SK-N-SH (cell line): ENCODE measurements at regions not wholly inside any gene's neighbourhood (a gene's known extent, or its start where the extent isn't known, plus 50 kb on each side); places are given as distances from the start of the nearest gene placed in this dataset.

Source experiments
- CTCF ChIA-PET: fragments of 300-600, 350-600 bp; formaldehyde crosslinking; extraction: SDS; loops from one replicate; lab custom pipeline; 2021; lab: Yijun Ruan, JAX
- POLR2A ChIA-PET: fragments of 350-600 bp; sonication (Branson Sonifier 250); formaldehyde crosslinking; extraction: SDS; loops from one replicate; lab custom pipeline; 2020; ENCODE audit warnings: antibody characterized with exemption, inconsistent platforms; lab: Yijun Ruan, JAX
- DNase-seq: peaks from one replicate; pipeline ENCODE4 v3.0.0; 2012
- H2AFZ ChIP-seq: fragments of 200-600 bp; sonication (generic); 2 replicates; pipeline ENCODE4 v1.8.1; 2016; ENCODE audit warnings: antibody characterized with exemption, mild to moderate bottlenecking, low read depth
- H3F3A ChIP-seq: fragments of 200-600 bp; sonication (generic); replicated peaks from 2 replicates; pipeline ENCODE3; 2016; ENCODE audit warnings: antibody characterized with exemption, mild to moderate bottlenecking; ENCODE audit not compliant: insufficient read depth
- H3K27ac ChIP-seq, 2 experiments: fragments of 200-500 bp in 1 of 2; fragments of 200-600 bp in 1 of 2; sonication (Bioruptor generic) in 1 of 2; sonication (generic), shearing (Covaris generic) in 1 of 2; 2 replicates each; pipeline versions ENCODE4 v1.5.1 to v1.6.1; 2014 to 2016; ENCODE audit warnings: low read depth in 2 of 2, inconsistent platforms in 1 of 2, low read length in 1 of 2, mild to moderate bottlenecking in 1 of 2, mixed read lengths in 1 of 2
- H3K27me3 ChIP-seq: fragments of 200-600 bp; sonication (generic), shearing (Covaris generic); 2 replicates; pipeline ENCODE4 v1.6.1; 2016; ENCODE audit warnings: mixed run types; ENCODE audit not compliant: insufficient read depth
- H3K36me3 ChIP-seq, 2 experiments: fragments of 200-500 bp in 1 of 2; fragments of 200-600 bp in 1 of 2; sonication (Bioruptor generic) in 1 of 2; sonication (generic) in 1 of 2; replicated peaks in 1 of 2; 2 replicates each; pipeline versions ENCODE3 to v1.5.1; 2014 to 2016; ENCODE audit warnings: low read length in 1 of 2, mild to moderate bottlenecking in 1 of 2; ENCODE audit not compliant: insufficient read depth in 2 of 2, control insufficient read depth in 1 of 2
- H3K4me1 ChIP-seq, 2 experiments: fragments of 200-500 bp in 1 of 2; fragments of 200-600 bp in 1 of 2; sonication (Bioruptor generic) in 1 of 2; sonication (generic), shearing (Covaris generic) in 1 of 2; 2 replicates each; pipeline versions ENCODE4 v1.5.1 to v1.6.1; 2014 to 2016; ENCODE audit warnings: low read depth in 1 of 2, low read length in 1 of 2, mixed run types in 1 of 2; ENCODE audit not compliant: insufficient read depth in 2 of 2, control insufficient read depth in 1 of 2
- H3K4me2 ChIP-seq: fragments of 200-600 bp; sonication (generic), shearing (Covaris generic); 2 replicates; pipeline ENCODE4 v1.6.1; 2017; ENCODE audit warnings: mixed run types
- H3K4me3 ChIP-seq, 2 experiments: fragments of 200-500 bp in 1 of 2; fragments of 200-600 bp in 1 of 2; sonication (Bioruptor generic) in 1 of 2; sonication (generic), shearing (Covaris generic) in 1 of 2; 2 replicates each; pipeline versions ENCODE4 v1.5.1 to v1.8.1; 2014 to 2016; ENCODE audit warnings: low read depth in 2 of 2, inconsistent platforms in 1 of 2, low read length in 1 of 2, mild to moderate bottlenecking in 1 of 2, mixed read lengths in 1 of 2, moderate library complexity in 1 of 2
- H3K79me2 ChIP-seq: fragments of 200-600 bp; sonication (generic); 2 replicates; pipeline ENCODE4 v1.8.1; 2017; ENCODE audit warnings: mild to moderate bottlenecking; ENCODE audit not compliant: insufficient read depth
- H3K9ac ChIP-seq: fragments of 200-600 bp; sonication (generic); 2 replicates; pipeline ENCODE4 v1.6.1; 2017; ENCODE audit warnings: mixed run types
- H3K9me2 ChIP-seq: fragments of 200-600 bp; sonication (generic); 2 replicates; pipeline ENCODE4 v1.6.1; 2017; ENCODE audit warnings: mixed run types
- H3K9me3 ChIP-seq: fragments of 200-600 bp; sonication (generic); 2 replicates; pipeline ENCODE4 v1.6.1; 2017; ENCODE audit warnings: mixed run types, mild to moderate bottlenecking, moderate library complexity
- H4K20me1 ChIP-seq: fragments of 200-600 bp; sonication (generic); 2 replicates; pipeline ENCODE4 v1.6.1; 2017; ENCODE audit warnings: mild to moderate bottlenecking, mixed run types; ENCODE audit not compliant: insufficient read depth
- EZH2phosphoT487 ChIP-seq: fragments of 200-600 bp; sonication (generic); IDR thresholded peaks from 2 replicates; pipeline ENCODE4 v1.6.1; 2017; ENCODE audit warnings: low read depth, mixed run types, mild to moderate bottlenecking, antibody characterized with exemption, moderate library complexity, borderline replicate concordance
- FOXM1 ChIP-seq: IDR thresholded peaks from 2 replicates; pipeline ENCODE4 v1.4.0; 2012; ENCODE audit warnings: low read depth, mild to moderate bottlenecking
- GABPA ChIP-seq: IDR thresholded peaks from 2 replicates; pipeline ENCODE4 v1.4.0; 2012; ENCODE audit warnings: low read depth, mild to moderate bottlenecking
- IRF3 ChIP-seq: fragments of 150-350 bp; IDR thresholded peaks from 2 replicates; pipeline ENCODE4 v1.6.1; 2016; ENCODE audit warnings: mild to moderate bottlenecking, low read depth, low read length
- JUND ChIP-seq: IDR thresholded peaks from 2 replicates; pipeline ENCODE4 v1.4.0; 2012
- NFIC ChIP-seq: IDR thresholded peaks from 2 replicates; pipeline ENCODE4 v1.4.0; 2012; ENCODE audit warnings: borderline replicate concordance
- NRF1 ChIP-seq: IDR thresholded peaks from 2 replicates; pipeline ENCODE4 v1.6.1; 2012; ENCODE audit warnings: low read depth, mild to moderate bottlenecking, low read length
- PBX3 ChIP-seq: IDR thresholded peaks from 2 replicates; pipeline ENCODE4; 2012
- POLR2AphosphoS5 ChIP-seq: IDR thresholded peaks from 2 replicates; pipeline ENCODE4 v1.6.1; 2012; ENCODE audit warnings: low read depth, low read length
- RAD21 ChIP-seq: IDR thresholded peaks from 2 replicates; pipeline ENCODE4 v1.6.1; 2012; ENCODE audit warnings: mild to moderate bottlenecking, low read length
- RFX5 ChIP-seq: IDR thresholded peaks from 2 replicates; pipeline ENCODE4 v1.6.1; 2012; ENCODE audit warnings: mild to moderate bottlenecking, improper control_type of control experiment, low read length
- TCF12 ChIP-seq: IDR thresholded peaks from 2 replicates; pipeline ENCODE4 v1.4.0; 2012
- YY1 ChIP-seq: IDR thresholded peaks from 2 replicates; pipeline ENCODE4 v1.4.0; 2012; ENCODE audit warnings: low read depth, mild to moderate bottlenecking
- WGBS: methylation state at CpG from one replicate; pipeline ENCODE4 v1.1.6; 2017; ENCODE audit warnings: low lambda C conversion rate; 5-methylcytosine and 5-hydroxymethylcytosine counted together
- TF ChIP-seq, protein P1 (sequence below): IDR thresholded peaks from 2 replicates; pipeline ENCODE4 v1.6.1; 2012; ENCODE audit warnings: mild to moderate bottlenecking, low read depth, low read length, moderate library complexity

DNA sequence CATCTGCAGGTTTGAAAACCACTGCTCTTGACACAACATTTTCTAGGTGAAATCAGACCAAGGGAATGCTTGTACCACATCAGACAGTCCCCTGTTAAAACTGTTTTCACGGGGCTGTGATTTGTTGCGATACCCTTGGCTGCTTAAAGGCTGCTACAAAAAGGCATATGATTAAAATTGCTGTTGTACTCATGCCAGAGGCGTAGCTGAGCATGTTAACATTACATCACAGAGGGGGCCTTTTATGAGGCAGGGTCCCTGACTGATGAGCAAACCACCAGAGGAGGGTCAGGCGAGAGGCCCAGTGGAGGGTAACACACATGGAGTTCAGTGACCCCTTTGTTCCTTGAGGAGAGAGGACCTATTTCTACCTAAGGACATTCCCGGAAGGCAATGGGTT, 70.4 kb upstream of the CDYL start:
- ChIA-PET POLR2A (no interaction called here), CTCF (no interaction called here)
- Histone ChIP-seq H4K20me1 (no peaks in the 10 kb centered on the region), H2AFZ (no peak overlapping the region), H3K9me2 (no peaks in the 10 kb centered on the region), H3K9me3 (no peaks in the 10 kb centered on the region), H3K27me3 (no peaks in the 10 kb centered on the region), H3K27ac (no peak overlapping the region), H3K79me2 (no peaks in the 10 kb centered on the region), H3K4me3 (no peak overlapping the region), H3F3A (no peaks in the 10 kb centered on the region), H3K36me3 (no peaks in the 10 kb centered on the region), H3K9ac (no peak overlapping the region), H3K4me1 (no peaks in the 10 kb centered on the region), H3K4me2 (no peak overlapping the region)
- DNase-seq = no peak
- WGBS = 53% methylated on average over 5 of the region's 5 CpGs
- no peak for TF ChIP-seq EZH2phosphoT487
- TF ChIP-seq POLR2AphosphoS5 = no peak
- no peak for TF ChIP-seq RFX5
- no peak for TF ChIP-seq NFIC

- Histone ChIP-seq H3K36me3 (no peaks in the 10 kb centered on the region), H3K27me3 (no peaks in the 10 kb centered on the region), H3K4me3 (no peak overlapping the region), H4K20me1 (no peaks in the 10 kb centered on the region), H2AFZ (no peak overlapping the region), H3F3A (no peaks in the 10 kb centered on the region), H3K79me2 (no peaks in the 10 kb centered on the region), H3K27ac (no peak overlapping the region), H3K4me1 (no peaks in the 10 kb centered on the region)
- WGBS = 35% methylated on average over 3 of the region's 3 CpGs
- POLR2A ChIA-PET = no interaction called here
- DNase-seq = no peak
- CTCF ChIA-PET = no interaction called here
- TF ChIP-seq EZH2phosphoT487 (no peak), GABPA (no peak), RAD21 (no peak), JUND (no peak), PBX3 (no peak), FOXM1 (no peak), YY1 (no peak), TCF12 (no peak), NRF1 (no peak), IRF3 (no peak)
- TF ChIP-seq, protein P1, sequence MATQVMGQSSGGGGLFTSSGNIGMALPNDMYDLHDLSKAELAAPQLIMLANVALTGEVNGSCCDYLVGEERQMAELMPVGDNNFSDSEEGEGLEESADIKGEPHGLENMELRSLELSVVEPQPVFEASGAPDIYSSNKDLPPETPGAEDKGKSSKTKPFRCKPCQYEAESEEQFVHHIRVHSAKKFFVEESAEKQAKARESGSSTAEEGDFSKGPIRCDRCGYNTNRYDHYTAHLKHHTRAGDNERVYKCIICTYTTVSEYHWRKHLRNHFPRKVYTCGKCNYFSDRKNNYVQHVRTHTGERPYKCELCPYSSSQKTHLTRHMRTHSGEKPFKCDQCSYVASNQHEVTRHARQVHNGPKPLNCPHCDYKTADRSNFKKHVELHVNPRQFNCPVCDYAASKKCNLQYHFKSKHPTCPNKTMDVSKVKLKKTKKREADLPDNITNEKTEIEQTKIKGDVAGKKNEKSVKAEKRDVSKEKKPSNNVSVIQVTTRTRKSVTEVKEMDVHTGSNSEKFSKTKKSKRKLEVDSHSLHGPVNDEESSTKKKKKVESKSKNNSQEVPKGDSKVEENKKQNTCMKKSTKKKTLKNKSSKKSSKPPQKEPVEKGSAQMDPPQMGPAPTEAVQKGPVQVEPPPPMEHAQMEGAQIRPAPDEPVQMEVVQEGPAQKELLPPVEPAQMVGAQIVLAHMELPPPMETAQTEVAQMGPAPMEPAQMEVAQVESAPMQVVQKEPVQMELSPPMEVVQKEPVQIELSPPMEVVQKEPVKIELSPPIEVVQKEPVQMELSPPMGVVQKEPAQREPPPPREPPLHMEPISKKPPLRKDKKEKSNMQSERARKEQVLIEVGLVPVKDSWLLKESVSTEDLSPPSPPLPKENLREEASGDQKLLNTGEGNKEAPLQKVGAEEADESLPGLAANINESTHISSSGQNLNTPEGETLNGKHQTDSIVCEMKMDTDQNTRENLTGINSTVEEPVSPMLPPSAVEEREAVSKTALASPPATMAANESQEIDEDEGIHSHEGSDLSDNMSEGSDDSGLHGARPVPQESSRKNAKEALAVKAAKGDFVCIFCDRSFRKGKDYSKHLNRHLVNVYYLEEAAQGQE = no peak
- TF ChIP-seq, all 33 proteins: peak for 0
- Histone ChIP-seq H3K9ac (no peak overlapping the region), H3K9me2 (no peaks in the 10 kb centered on the region), H3K4me2 (no peak overlapping the region), H3K9me3 (no peaks in the 10 kb centered on the region)
Observed at GRCh38 chr6:4703382-4703781, 72.8 kb upstream of the CDYL start.
